ENCODE measurements at regions not wholly inside any gene's neighbourhood (a gene's known extent, or its start where the extent isn't known, plus 50 kb on each side); places are given as distances from the start of the nearest gene placed in this dataset.
A peak's percentile ranks its signal among the peaks of the same experiment; 100 is the strongest.

DNA sequence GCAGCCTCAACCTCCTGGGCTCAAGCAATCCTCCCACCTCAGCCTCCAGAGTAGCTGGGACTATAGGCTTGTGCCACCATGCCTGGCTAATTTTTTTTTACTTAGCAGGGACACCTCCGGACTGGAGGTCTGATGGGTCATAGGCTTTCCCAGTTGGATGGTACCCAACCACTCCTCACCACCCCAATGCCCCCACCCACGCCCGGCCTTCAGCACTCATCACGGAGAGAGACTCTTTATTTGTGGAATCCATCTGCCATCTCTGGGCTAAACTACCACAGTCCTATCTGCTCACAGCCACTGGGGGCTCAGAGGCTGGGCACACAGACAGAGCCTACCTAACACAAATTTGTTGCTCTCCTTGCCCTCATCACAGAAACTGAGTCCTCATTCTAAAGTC, 58.3 kb upstream of the STXBP1 start:
- no peak for DNase-seq (ENCODE audit: low read depth, low spot score)
- H3K27ac ChIP-seq = peak overlapping the region; percentile 98

GRCh38 chr9:127554966-127555839, 56.9 kb upstream of the STXBP1 start:
- DNase-seq (ENCODE audit: low read depth, low spot score) = no peak
- peak overlapping the region; percentile 98 for H3K27ac ChIP-seq

DNA sequence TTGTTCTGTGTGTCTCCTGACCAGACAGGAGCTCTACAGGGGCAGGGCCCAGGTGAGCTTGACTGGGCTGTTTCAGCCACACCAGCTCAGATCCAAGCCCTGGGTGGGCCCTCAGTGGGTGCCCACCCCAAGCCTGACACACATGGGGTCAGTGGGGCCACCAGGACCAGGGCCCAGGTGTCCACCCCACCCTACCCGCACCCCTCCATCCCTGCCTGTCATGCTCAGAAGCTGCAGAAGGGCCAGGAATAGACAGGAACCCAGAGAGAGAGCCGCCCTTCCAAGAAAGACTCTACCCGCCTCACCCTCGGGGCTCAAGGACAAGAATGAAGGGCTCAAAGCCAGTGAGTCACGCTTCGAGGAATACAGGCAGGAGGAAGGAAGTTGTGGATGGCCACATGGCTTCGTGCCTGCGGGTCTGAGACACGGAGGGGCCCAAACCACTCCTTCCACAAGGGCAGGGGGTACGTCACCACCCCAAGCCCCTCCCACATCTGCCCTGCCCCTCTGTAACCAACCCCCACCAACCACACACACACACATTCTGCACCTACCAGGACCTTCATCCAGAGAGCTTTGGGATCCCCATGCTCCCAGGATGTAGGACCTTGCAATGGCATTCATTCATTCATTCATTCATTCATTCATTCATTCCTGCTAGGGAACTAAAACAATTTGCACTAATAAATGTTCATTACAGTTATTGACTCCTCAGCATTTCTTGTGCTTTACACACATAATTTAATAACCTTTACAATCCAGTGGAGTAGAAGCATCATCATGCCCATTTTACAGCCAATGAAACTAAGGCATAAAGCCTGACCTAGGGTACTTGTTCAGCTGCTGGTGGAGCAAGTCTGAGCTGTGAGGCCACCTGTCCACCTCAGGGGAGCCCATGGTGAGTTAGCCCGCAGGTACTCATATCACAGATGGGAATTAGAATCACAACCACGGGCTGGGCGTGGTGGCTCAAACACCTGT, 55.9 kb upstream of the STXBP1 start:
- peak overlapping the region; percentile 98 for H3K27ac ChIP-seq
- no peak for DNase-seq (ENCODE audit: low read depth, low spot score)

- no peak for DNase-seq (ENCODE audit: low read depth, low spot score)
- H3K27ac ChIP-seq = peak overlapping the region; percentile 98
Observed at GRCh38 chr9:127556871-127557270, 55.2 kb upstream of the STXBP1 start.

DNA sequence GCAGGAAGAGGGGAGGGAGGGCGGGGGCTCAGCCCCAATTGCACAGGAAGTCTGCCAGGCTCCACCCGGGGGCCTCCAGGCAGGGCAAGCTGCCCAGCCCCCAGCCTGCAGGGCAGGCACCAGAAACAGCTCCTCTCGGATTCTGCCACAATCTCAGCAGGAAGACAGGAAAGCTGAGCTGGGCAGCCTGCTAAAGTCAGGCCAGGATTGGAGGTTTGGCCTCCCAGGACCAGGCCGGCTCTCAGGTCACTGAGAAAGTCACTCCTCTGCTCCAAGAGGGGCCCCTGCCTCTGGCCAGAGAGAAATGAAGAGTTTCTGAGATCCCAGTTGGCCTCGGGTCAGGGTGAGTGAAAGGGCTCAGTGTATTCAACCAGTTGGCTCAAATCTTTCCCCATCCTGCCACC, 54.6 kb upstream of the STXBP1 start:
- H3K27ac ChIP-seq = peak overlapping the region; percentile 98
- DNase-seq (ENCODE audit: low read depth, low spot score) = no peak

DNA sequence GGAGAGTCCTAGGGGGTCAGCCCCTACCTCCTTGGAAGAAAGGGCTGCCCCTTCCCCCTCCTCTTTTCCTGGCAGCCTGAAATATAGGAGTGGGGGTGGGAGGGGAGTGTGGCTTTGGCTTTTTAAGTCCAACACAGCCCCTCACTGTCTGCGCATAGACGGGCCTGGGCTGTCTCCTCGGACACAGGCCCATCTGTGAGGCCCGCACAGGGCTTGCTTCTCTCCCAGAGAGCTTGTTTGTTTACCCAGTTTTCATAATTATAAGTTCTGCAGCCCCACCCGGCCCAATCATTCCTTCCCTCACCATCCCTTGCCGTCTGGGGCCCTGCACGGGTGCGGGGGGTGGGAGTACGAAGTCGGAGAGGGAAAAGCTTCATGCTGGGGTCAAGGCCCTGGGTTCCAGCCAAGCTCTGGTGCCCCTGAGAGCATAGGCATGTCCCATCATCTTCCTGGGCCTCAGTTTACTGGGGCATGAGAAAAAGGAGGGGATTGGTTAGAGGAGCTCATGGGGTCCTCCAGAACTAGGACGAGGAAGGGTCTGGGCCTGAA, 54.0 kb upstream of the STXBP1 start:
- H3K27ac ChIP-seq = peak overlapping the region; percentile 98
- no peak for DNase-seq (ENCODE audit: low read depth, low spot score)

DNA sequence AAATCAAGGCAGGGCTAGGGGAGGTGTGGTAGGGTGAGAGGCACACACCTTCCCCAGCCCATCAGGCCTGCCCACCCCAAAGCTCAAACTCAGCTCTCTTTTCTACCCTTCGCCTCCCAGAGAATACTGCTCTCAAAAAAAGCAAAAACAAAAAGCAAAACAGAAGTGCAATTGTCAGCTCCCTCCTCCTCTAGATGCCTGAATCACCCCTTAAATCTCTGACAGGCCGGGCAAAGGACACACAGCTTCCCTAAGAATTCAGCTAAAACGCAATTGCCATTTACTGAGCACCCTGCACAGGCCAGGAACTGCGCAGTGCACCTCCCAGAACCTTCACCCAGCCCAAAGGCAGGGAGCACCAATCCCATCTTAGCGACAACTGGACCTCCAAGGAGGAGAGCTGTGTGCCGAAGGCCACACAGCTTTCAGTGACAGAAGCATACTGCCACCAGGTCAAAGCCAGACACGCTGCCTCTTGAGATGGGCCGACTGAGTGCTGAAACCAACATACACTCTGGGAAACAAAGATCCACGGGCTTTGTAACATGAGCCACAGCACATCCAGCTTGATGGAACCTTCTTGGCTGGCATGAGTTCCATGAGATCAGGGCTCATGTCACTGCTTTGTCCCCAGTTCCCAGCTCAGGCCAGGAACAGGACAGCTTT, 53.4 kb upstream of the STXBP1 start:
- DNase-seq (ENCODE audit: low read depth, low spot score) = no peak
- H3K27ac ChIP-seq = peak overlapping the region; percentile 98

DNA sequence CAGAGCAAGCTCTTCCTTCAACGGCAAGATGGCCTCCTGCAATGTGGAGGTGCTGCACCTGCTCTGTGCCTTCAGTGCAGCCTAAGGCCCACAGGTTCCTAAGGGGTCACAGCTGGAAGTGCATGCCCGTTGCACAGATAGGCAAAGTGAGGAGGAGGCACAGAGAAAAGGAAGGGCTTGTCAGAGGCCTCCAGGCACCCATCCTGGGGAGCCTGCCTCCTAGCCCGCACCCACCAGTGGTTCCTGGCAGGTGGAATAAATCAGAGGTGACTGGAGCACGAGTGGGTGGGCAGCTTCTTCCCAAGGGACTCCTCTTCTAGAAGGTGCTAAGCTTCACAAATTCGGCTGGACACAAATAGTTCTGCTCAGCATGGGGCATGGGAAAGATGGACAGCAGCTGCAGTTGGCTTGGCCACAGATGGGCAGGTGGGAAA, 52.8 kb upstream of the STXBP1 start:
- peak overlapping the region; percentile 98 for H3K27ac ChIP-seq
- no peak for DNase-seq (ENCODE audit: low read depth, low spot score)

DNA sequence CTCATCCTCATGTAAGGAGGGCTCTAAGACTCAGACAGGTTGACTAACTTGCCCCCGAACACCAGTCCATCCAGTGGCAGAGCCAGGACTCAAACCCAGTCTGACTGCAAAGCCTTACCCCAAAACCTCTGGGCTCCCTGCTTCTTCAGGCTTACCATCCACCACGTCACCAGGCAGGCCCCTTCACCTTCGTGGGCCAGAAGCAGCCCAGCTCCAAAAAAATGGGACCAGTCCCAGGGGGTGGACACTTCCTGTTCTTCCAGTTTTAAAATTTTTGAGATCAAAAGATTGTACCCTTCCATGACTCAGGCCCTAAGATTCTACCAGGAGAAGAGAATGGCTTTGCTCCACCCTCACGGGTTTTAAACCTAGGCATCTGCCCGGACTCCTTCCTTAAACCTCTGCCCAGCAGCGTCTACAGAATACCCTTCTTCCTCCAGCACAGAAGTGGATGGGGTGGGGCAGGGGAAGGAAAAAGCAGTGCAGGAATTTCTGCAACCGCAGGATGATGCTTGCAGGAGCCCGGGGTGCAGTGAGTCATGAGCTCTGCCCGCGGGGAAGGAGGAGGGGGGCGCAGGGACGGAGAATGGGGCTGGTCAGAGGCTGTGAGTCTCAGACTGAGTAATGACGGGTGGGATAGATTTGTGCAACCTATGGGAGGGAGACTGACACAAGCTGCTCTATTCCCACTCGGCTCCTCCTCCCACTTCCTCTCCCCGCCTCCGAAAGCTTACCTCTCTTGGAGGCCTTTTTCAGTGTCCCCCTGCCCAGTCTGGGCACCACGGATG, 50.4 kb upstream of the STXBP1 start:
- peak overlapping the region; percentile 98 for H3K27ac ChIP-seq
- DNase-seq (ENCODE audit: low read depth, low spot score) = peak; percentile 98
